Stomach (tissue), 4 donors: ENCODE measurements at regions not wholly inside any gene's neighbourhood (a gene's known extent, or its start where the extent isn't known, plus 50 kb on each side); places are given as distances from the start of the nearest gene placed in this dataset.

Experiments used
- POLR2A ChIP-seq, 4 donors: fragments of 450-650 bp; IDR thresholded peaks; one replicate each; pipeline ENCODE4 v1.6.1; 2016; ENCODE audit warnings: antibody characterized with exemption in 4 of 4, control low read depth in 2 of 4, mild to moderate bottlenecking in 1 of 4, moderate library complexity in 1 of 4
- POLR2AphosphoS5 ChIP-seq, 3 donors: sonication (generic); formaldehyde crosslinking; IDR thresholded peaks; one replicate each; pipeline ENCODE4 v1.6.1; 2016; ENCODE audit warnings: antibody characterized with exemption in 3 of 3
- TF ChIP-seq, protein P1 (sequence below), 7 experiments: fragments of 450-650 bp in 4 of 7; fragments of 200-600 bp in 3 of 7; sonication (generic) in 3 of 7; IDR thresholded peaks; one replicate each; pipeline ENCODE4 v1.5.1; 2016 to 2019; ENCODE audit warnings: antibody characterized with exemption in 7 of 7, control low read depth in 2 of 7, mild to moderate bottlenecking in 1 of 7

GRCh38 chr7:131143869-131144268, 183.8 kb upstream of the MKLN1 start:
- TF ChIP-seq POLR2A (IDR thresholded peaks at IDR 0.05): no peak
- TF ChIP-seq, protein P1, sequence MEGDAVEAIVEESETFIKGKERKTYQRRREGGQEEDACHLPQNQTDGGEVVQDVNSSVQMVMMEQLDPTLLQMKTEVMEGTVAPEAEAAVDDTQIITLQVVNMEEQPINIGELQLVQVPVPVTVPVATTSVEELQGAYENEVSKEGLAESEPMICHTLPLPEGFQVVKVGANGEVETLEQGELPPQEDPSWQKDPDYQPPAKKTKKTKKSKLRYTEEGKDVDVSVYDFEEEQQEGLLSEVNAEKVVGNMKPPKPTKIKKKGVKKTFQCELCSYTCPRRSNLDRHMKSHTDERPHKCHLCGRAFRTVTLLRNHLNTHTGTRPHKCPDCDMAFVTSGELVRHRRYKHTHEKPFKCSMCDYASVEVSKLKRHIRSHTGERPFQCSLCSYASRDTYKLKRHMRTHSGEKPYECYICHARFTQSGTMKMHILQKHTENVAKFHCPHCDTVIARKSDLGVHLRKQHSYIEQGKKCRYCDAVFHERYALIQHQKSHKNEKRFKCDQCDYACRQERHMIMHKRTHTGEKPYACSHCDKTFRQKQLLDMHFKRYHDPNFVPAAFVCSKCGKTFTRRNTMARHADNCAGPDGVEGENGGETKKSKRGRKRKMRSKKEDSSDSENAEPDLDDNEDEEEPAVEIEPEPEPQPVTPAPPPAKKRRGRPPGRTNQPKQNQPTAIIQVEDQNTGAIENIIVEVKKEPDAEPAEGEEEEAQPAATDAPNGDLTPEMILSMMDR (IDR thresholded peaks at IDR 0.05): no peak
- no peak for TF ChIP-seq POLR2AphosphoS5 (IDR thresholded peaks at IDR 0.05)
